ENCODE measurements at regions not wholly inside any gene's neighbourhood (a gene's known extent, or its start where the extent isn't known, plus 50 kb on each side); places are given as distances from the start of the nearest gene placed in this dataset.

GRCh38 chr6:157768304-157768703 lies 54.7 kb upstream of the SNX9 start:
- H3K27me3 Mint-ChIP-seq (ENCODE audit: low read depth) = peaks cover 6% of the 10 kb centered on the region
- no peak overlapping the region for H2BK12ac ChIP-seq (ENCODE audit: insufficient read length, low read depth, low read length)
- no peak overlapping the region for H2AK5ac ChIP-seq (ENCODE audit: insufficient read length, low read length)
- H3K9ac ChIP-seq (ENCODE audit: extremely low read depth, insufficient read length, low read length) = no peak overlapping the region
- H2BK5ac ChIP-seq (ENCODE audit: insufficient read length, low read length) = no peak overlapping the region
- no peak overlapping the region for H3K18ac ChIP-seq (ENCODE audit: insufficient read length, low read depth, low read length)
- H3K9me3 Mint-ChIP-seq = peaks cover under 1% of the 10 kb centered on the region in 2 experiments; a peak in 3 of 5 replicates
- H3K23me2 ChIP-seq (ENCODE audit: insufficient read length, low read depth, low read length, poor library complexity, severe bottlenecking) = no peaks in the 10 kb centered on the region
- H3K27ac Mint-ChIP-seq = no peak overlapping the region
- H3K9me3 ChIP-seq (ENCODE audit: control insufficient read depth, low read depth, low read length) = no peaks in the 10 kb centered on the region
- H3K4me2 ChIP-seq (ENCODE audit: insufficient read depth, insufficient read length, low read length) = no peak overlapping the region
- H3K79me1 ChIP-seq (ENCODE audit: insufficient read depth, low read depth, low read length, poor library complexity, severe bottlenecking) = no peaks in the 10 kb centered on the region
- H3K4me3 Mint-ChIP-seq = no peak overlapping the region
- WGBS (ENCODE audit: extremely low coverage, insufficient read length, low lambda C conversion rate) = no CpG with 5 or more reads among the region's 6 CpGs
- no peak overlapping the region for H3K56ac ChIP-seq (ENCODE audit: insufficient read length, low read depth, low read length)
- no peak overlapping the region for H3T11ph ChIP-seq (ENCODE audit: low read length)
- no peak overlapping the region for H3K14ac ChIP-seq (ENCODE audit: insufficient read depth, low read length)
- H3K4ac ChIP-seq (ENCODE audit: low read depth, low read length) = no peak overlapping the region
- no peak overlapping the region for H4K8ac ChIP-seq (replicated peaks; ENCODE audit: insufficient read length, low read depth, low read length)
- TF ChIP-seq, protein P1, sequence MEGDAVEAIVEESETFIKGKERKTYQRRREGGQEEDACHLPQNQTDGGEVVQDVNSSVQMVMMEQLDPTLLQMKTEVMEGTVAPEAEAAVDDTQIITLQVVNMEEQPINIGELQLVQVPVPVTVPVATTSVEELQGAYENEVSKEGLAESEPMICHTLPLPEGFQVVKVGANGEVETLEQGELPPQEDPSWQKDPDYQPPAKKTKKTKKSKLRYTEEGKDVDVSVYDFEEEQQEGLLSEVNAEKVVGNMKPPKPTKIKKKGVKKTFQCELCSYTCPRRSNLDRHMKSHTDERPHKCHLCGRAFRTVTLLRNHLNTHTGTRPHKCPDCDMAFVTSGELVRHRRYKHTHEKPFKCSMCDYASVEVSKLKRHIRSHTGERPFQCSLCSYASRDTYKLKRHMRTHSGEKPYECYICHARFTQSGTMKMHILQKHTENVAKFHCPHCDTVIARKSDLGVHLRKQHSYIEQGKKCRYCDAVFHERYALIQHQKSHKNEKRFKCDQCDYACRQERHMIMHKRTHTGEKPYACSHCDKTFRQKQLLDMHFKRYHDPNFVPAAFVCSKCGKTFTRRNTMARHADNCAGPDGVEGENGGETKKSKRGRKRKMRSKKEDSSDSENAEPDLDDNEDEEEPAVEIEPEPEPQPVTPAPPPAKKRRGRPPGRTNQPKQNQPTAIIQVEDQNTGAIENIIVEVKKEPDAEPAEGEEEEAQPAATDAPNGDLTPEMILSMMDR (conservative IDR thresholded peaks at IDR 0.05) = no peak
- H3K27me3 ChIP-seq (ENCODE audit: insufficient read depth, low read length) = no peaks in the 10 kb centered on the region
- no peak overlapping the region for H3K23ac ChIP-seq (ENCODE audit: insufficient read length, low read depth, low read length)
- H2AFZ ChIP-seq (ENCODE audit: low read length) = no peak overlapping the region
- no peak overlapping the region for H4K91ac ChIP-seq (ENCODE audit: insufficient read length, low read depth, low read length)
- H3K27ac ChIP-seq (ENCODE audit: insufficient read length, low read depth, low read length) = no peak overlapping the region
- DNase-seq = no peak
- H3K4me1 ChIP-seq (ENCODE audit: insufficient read depth, low read length) = peaks cover 11% of the 10 kb centered on the region
- no peak overlapping the region for H2BK20ac ChIP-seq (ENCODE audit: low read depth, low read length, poor library complexity, severe bottlenecking)
- H4K20me1 ChIP-seq (ENCODE audit: control insufficient read depth, insufficient read depth, insufficient read length) = no peaks in the 10 kb centered on the region
- no peak overlapping the region for H2BK15ac ChIP-seq (ENCODE audit: low read depth, low read length)
- peaks cover 31 to 47% of the 10 kb centered on the region in 2 experiments for H3K4me1 Mint-ChIP-seq
- H4K5ac ChIP-seq (ENCODE audit: insufficient read length, low read depth, low read length) = no peak overlapping the region
- H3K79me2 ChIP-seq (ENCODE audit: insufficient read depth, low read length) = no peaks in the 10 kb centered on the region
- H2BK120ac ChIP-seq (ENCODE audit: low read depth, low read length, poor library complexity, severe bottlenecking) = no peak overlapping the region
- peaks cover 0 to under 1% (median under 1%) of the 10 kb centered on the region in 3 experiments; a peak in 2 of 7 replicates for H3K36me3 Mint-ChIP-seq (ENCODE audit: insufficient read depth in 1 of 3, low read depth in 3 of 3)
